ENCODE measurements at regions not wholly inside any gene's neighbourhood (a gene's known extent, or its start where the extent isn't known, plus 50 kb on each side); places are given as distances from the start of the nearest gene placed in this dataset.

GRCh38 chr14:100653409-100653808, 66.2 kb upstream of the BEGAIN start:
- Histone ChIP-seq H3K79me1 (ENCODE audit: insufficient read depth, low read depth, low read length, poor library complexity, severe bottlenecking) (no peaks in the 10 kb centered on the region), H2AK5ac (ENCODE audit: insufficient read length, low read length) (no peak overlapping the region), H3K18ac (ENCODE audit: insufficient read length, low read depth, low read length) (no peak overlapping the region), H3K9me3 (ENCODE audit: control insufficient read depth, low read depth, low read length) (no peaks in the 10 kb centered on the region), H2BK20ac (ENCODE audit: low read depth, low read length, poor library complexity, severe bottlenecking) (no peak overlapping the region), H3K56ac (ENCODE audit: insufficient read length, low read depth, low read length) (no peak overlapping the region), H4K8ac (replicated peaks; ENCODE audit: insufficient read length, low read depth, low read length) (no peak overlapping the region), H3K4ac (ENCODE audit: low read depth, low read length) (no peak overlapping the region), H3K9ac (ENCODE audit: extremely low read depth, insufficient read length, low read length) (no peak overlapping the region), H3K4me1 (ENCODE audit: insufficient read depth, low read length) (no peaks in the 10 kb centered on the region), H4K20me1 (ENCODE audit: control insufficient read depth, insufficient read depth, insufficient read length) (peaks cover 2% of the 10 kb centered on the region), H3K14ac (ENCODE audit: insufficient read depth, low read length) (no peak overlapping the region), H4K5ac (ENCODE audit: insufficient read length, low read depth, low read length) (no peak overlapping the region), H2BK5ac (ENCODE audit: insufficient read length, low read length) (no peak overlapping the region), H4K91ac (ENCODE audit: insufficient read length, low read depth, low read length) (no peak overlapping the region), H3K4me2 (ENCODE audit: insufficient read depth, insufficient read length, low read length) (no peak overlapping the region), H3K23ac (ENCODE audit: insufficient read length, low read depth, low read length) (no peak overlapping the region), H2AFZ (ENCODE audit: low read length) (no peak overlapping the region), H3K23me2 (ENCODE audit: insufficient read length, low read depth, low read length, poor library complexity, severe bottlenecking) (peaks cover 3% of the 10 kb centered on the region), H3K27ac (ENCODE audit: insufficient read length, low read depth, low read length) (no peak overlapping the region), H2BK120ac (ENCODE audit: low read depth, low read length, poor library complexity, severe bottlenecking) (no peak overlapping the region), H3T11ph (ENCODE audit: low read length) (no peak overlapping the region), H3K27me3 (ENCODE audit: insufficient read depth, low read length) (no peaks in the 10 kb centered on the region; the same call in 1 of the 2 replicates), H2BK15ac (ENCODE audit: low read depth, low read length) (no peak overlapping the region), H2BK12ac (ENCODE audit: insufficient read length, low read depth, low read length) (no peak overlapping the region), H3K79me2 (ENCODE audit: insufficient read depth, low read length) (no peaks in the 10 kb centered on the region)
- peaks cover 0 to 5% of the 10 kb centered on the region in 2 experiments; a peak in 2 of 5 replicates for H3K9me3 Mint-ChIP-seq
- no peaks in the 10 kb centered on the region; a peak in 1 of 7 replicates for H3K36me3 Mint-ChIP-seq (ENCODE audit: insufficient read depth in 1 of 3, low read depth in 3 of 3)
- DNase-seq = peak; percentile 43
- no CpG with 5 or more reads among the region's 15 CpGs for WGBS (ENCODE audit: extremely low coverage, insufficient read length, low lambda C conversion rate)
- H3K27ac Mint-ChIP-seq = no peak overlapping the region
- peak overlapping the region in 1 of 2 experiments; percentile 45; a peak in 2 of 5 replicates for H3K4me3 Mint-ChIP-seq
- peak; percentile 86 for TF ChIP-seq CTCF (conservative IDR thresholded peaks at IDR 0.05)
- peaks cover 30% of the 10 kb centered on the region for H3K27me3 Mint-ChIP-seq (ENCODE audit: low read depth)
- H3K4me1 Mint-ChIP-seq = peaks cover 5 to 25% of the 10 kb centered on the region in 2 experiments; a peak in 3 of 4 replicates

Data from H9 (cell line).